Stimulated activated CD4-positive, alpha-beta T cell treated with anti-CD3 and anti-CD28 coated beads, Interleukin-12 subunit alpha, Interleukin-12 subunit beta, amount 100 ng/mL, for 4 hours (primary cell): ENCODE measurements at regions not wholly inside any gene's neighbourhood (a gene's known extent, or its start where the extent isn't known, plus 50 kb on each side); places are given as distances from the start of the nearest gene placed in this dataset.
"Not testable (repeated sequence)": the region's sequence is repeated elsewhere in the genome, so short reads cannot be mapped to it uniquely, and the experiment has no call there.

Experiments used
- DNase-seq: peaks from one replicate; pipeline ENCODE4 v3.0.0-alpha.2; 2020

GRCh38 chr5:166073901-166074581 lies 2217.4 kb upstream of the WWC1 start:
- no peak for DNase-seq

- DNase-seq = no peak
These were observed 2216.6 kb upstream of the WWC1 start for GRCh38 chr5:166074582-166075481.

- DNase-seq = no peak
These were observed 2208.1 kb upstream of the WWC1 start for GRCh38 chr5:166083183-166083959.

GRCh38 chr5:166086568-166086967 lies 2204.9 kb upstream of the WWC1 start:
- no peak for DNase-seq

- DNase-seq = no peak
These were observed 2202.9 kb upstream of the WWC1 start for GRCh38 chr5:166088389-166089039.

- DNase-seq = no peak
These were observed 2199.5 kb upstream of the WWC1 start for GRCh38 chr5:166091931-166092330.

GRCh38 chr5:166093312-166093711 lies 2198.1 kb upstream of the WWC1 start:
- DNase-seq = no peak

- DNase-seq = no peak
These were observed 2188.5 kb upstream of the WWC1 start for GRCh38 chr5:166102947-166103346.

GRCh38 chr5:166111021-166111420 lies 2180.4 kb upstream of the WWC1 start:
- DNase-seq = no peak

- no peak for DNase-seq
These were observed 2174.1 kb upstream of the WWC1 start for GRCh38 chr5:166117072-166118066.

GRCh38 chr5:166119506-166119905 lies 2171.9 kb upstream of the WWC1 start:
- no peak for DNase-seq

- no peak for DNase-seq
These were observed 2167.7 kb upstream of the WWC1 start for GRCh38 chr5:166123717-166124116.

- DNase-seq = no peak
These were observed 2163.5 kb upstream of the WWC1 start for GRCh38 chr5:166127766-166128570.

GRCh38 chr5:166145107-166145506 lies 2146.3 kb upstream of the WWC1 start:
- DNase-seq = not testable (repeated sequence)

- no peak for DNase-seq
These were observed 2127.3 kb upstream of the WWC1 start for GRCh38 chr5:166163996-166164610.

GRCh38 chr5:166165596-166165995 lies 2125.8 kb upstream of the WWC1 start:
- no peak for DNase-seq

- DNase-seq = no peak
These were observed 2125.4 kb upstream of the WWC1 start for GRCh38 chr5:166166071-166166470.

- DNase-seq = no peak
These were observed 2118.8 kb upstream of the WWC1 start for GRCh38 chr5:166172597-166172996.

- no peak for DNase-seq
These were observed 2112.9 kb upstream of the WWC1 start for GRCh38 chr5:166178411-166179080.

GRCh38 chr5:166185185-166185584 lies 2106.3 kb upstream of the WWC1 start:
- DNase-seq = no peak
